Amygdala (tissue), 56 donors: ENCODE measurements at regions not wholly inside any gene's neighbourhood (a gene's known extent, or its start where the extent isn't known, plus 50 kb on each side); places are given as distances from the start of the nearest gene placed in this dataset.
"Not testable (repeated sequence)": the region's sequence is repeated elsewhere in the genome, so short reads cannot be mapped to it uniquely, and the experiment has no call there.

Experiments used
- DNase-seq, 56 donors: peaks; one replicate each; lab custom pipeline; 2025; lab: John Stamatoyannopoulos, UW

- no peak for DNase-seq
These were observed 111.7 kb downstream of the RHOU start for GRCh38 chr1:228846952-228847351.

GRCh38 chr1:228847451-228847850 lies 112.2 kb downstream of the RHOU start:
- not testable (repeated sequence) for DNase-seq

GRCh38 chr1:228848406-228848805 lies 113.1 kb downstream of the RHOU start:
- no peak for DNase-seq

GRCh38 chr1:228849011-228849541 lies 113.8 kb downstream of the RHOU start:
- DNase-seq, result no peak

GRCh38 chr1:228850141-228851100 lies 115.1 kb downstream of the RHOU start:
- DNase-seq, result no peak

GRCh38 chr1:228851193-228851592 lies 115.9 kb downstream of the RHOU start:
- no peak for DNase-seq

GRCh38 chr1:228851618-228852017 lies 116.3 kb downstream of the RHOU start:
- DNase-seq, result no peak

- no peak for DNase-seq
These were observed 116.7 kb downstream of the RHOU start for GRCh38 chr1:228852024-228852423.

- no peak for DNase-seq
These were observed 117.3 kb downstream of the RHOU start for GRCh38 chr1:228852511-228853088.

GRCh38 chr1:228853191-228853590 lies 117.9 kb downstream of the RHOU start:
- no peak for DNase-seq

- no peak for DNase-seq
These were observed 118.4 kb downstream of the RHOU start for GRCh38 chr1:228853637-228854036.

- no peak for DNase-seq
These were observed 119.6 kb downstream of the RHOU start for GRCh38 chr1:228854907-228855306.

- DNase-seq, result no peak
These were observed 122.3 kb downstream of the RHOU start for GRCh38 chr1:228857611-228858010.

- no peak for DNase-seq
These were observed 125.9 kb downstream of the RHOU start for GRCh38 chr1:228860911-228861831.

GRCh38 chr1:228861832-228862180 lies 126.5 kb downstream of the RHOU start:
- DNase-seq, result no peak

GRCh38 chr1:228862542-228863505 lies 127.5 kb downstream of the RHOU start:
- DNase-seq, result no peak

GRCh38 chr1:228863776-228864175 lies 128.5 kb downstream of the RHOU start:
- no peak for DNase-seq

- DNase-seq, result no peak
These were observed 130.5 kb downstream of the RHOU start for GRCh38 chr1:228865627-228866330.

GRCh38 chr1:228866468-228866867 lies 131.2 kb downstream of the RHOU start:
- no peak for DNase-seq
